HG03342 (cell line): ENCODE measurements at regions not wholly inside any gene's neighbourhood (a gene's known extent, or its start where the extent isn't known, plus 50 kb on each side); places are given as distances from the start of the nearest gene placed in this dataset.
"Not testable (repeated sequence)": the region's sequence is repeated elsewhere in the genome, so short reads cannot be mapped to it uniquely, and the experiment has no call there.

Experiments used
- ATAC-seq: cut with Tn5 transposase; IDR thresholded peaks from one replicate; pipeline ENCODE4 v1.9.1; 2021; ENCODE audit warnings: mild to moderate bottlenecking, moderate library complexity; ENCODE audit not compliant: unreplicated experiment

- no peak for ATAC-seq
Observed at GRCh38 chr12:20017802-20018201, 350.5 kb upstream of the PDE3A start.

GRCh38 chr12:20018406-20018805, 349.9 kb upstream of the PDE3A start:
- no peak for ATAC-seq

GRCh38 chr12:20024194-20024593, 344.1 kb upstream of the PDE3A start:
- ATAC-seq: no peak

- no peak for ATAC-seq
Observed at GRCh38 chr12:20028033-20028432, 340.3 kb upstream of the PDE3A start.

- ATAC-seq: no peak
Observed at GRCh38 chr12:20030826-20031225, 337.5 kb upstream of the PDE3A start.

GRCh38 chr12:20039562-20039961, 328.8 kb upstream of the PDE3A start:
- no peak for ATAC-seq

GRCh38 chr12:20040184-20040583, 328.2 kb upstream of the PDE3A start:
- no peak for ATAC-seq

- no peak for ATAC-seq
Observed at GRCh38 chr12:20040831-20041230, 327.5 kb upstream of the PDE3A start.

GRCh38 chr12:20044351-20044750, 324.0 kb upstream of the PDE3A start:
- ATAC-seq: no peak

- no peak for ATAC-seq
Observed at GRCh38 chr12:20044846-20045245, 323.5 kb upstream of the PDE3A start.

- ATAC-seq: no peak
Observed at GRCh38 chr12:20047901-20048300, 320.4 kb upstream of the PDE3A start.

- no peak for ATAC-seq
Observed at GRCh38 chr12:20050221-20050620, 318.1 kb upstream of the PDE3A start.

- ATAC-seq: no peak
Observed at GRCh38 chr12:20053782-20054181, 314.6 kb upstream of the PDE3A start.

GRCh38 chr12:20055856-20056255, 312.5 kb upstream of the PDE3A start:
- ATAC-seq: no peak

GRCh38 chr12:20057398-20057797, 310.9 kb upstream of the PDE3A start:
- ATAC-seq: no peak

- ATAC-seq: no peak
Observed at GRCh38 chr12:20063116-20063515, 305.2 kb upstream of the PDE3A start.

- ATAC-seq: no peak
Observed at GRCh38 chr12:20077618-20078017, 290.7 kb upstream of the PDE3A start.

- ATAC-seq: no peak
Observed at GRCh38 chr12:20089077-20089476, 279.3 kb upstream of the PDE3A start.

- not testable (repeated sequence) for ATAC-seq
Observed at GRCh38 chr12:20093190-20093810, 275.0 kb upstream of the PDE3A start.

GRCh38 chr12:20096430-20096829, 271.9 kb upstream of the PDE3A start:
- no peak for ATAC-seq

- ATAC-seq: no peak
Observed at GRCh38 chr12:20097626-20098025, 270.7 kb upstream of the PDE3A start.

GRCh38 chr12:20099395-20100183, 268.7 kb upstream of the PDE3A start:
- ATAC-seq: no peak

GRCh38 chr12:20101046-20101445, 267.3 kb upstream of the PDE3A start:
- no peak for ATAC-seq
